ENCODE measurements at regions not wholly inside any gene's neighbourhood (a gene's known extent, or its start where the extent isn't known, plus 50 kb on each side); places are given as distances from the start of the nearest gene placed in this dataset.

- TF ChIP-seq POLR2A (IDR thresholded peaks at IDR 0.05): no peak
- TF ChIP-seq CTCF (IDR thresholded peaks at IDR 0.05 in 4 of 5, conservative IDR thresholded peaks at IDR 0.05 in 1 of 5): no peak
Observed at GRCh38 chrY:7358103-7358752, 446.7 kb upstream of the AMELY start.
